Body of pancreas (tissue), 4 donors: ENCODE measurements at regions not wholly inside any gene's neighbourhood (a gene's known extent, or its start where the extent isn't known, plus 50 kb on each side); places are given as distances from the start of the nearest gene placed in this dataset.

Experiments
- ATAC-seq: fragments of 150-250 bp; one replicate; pipeline ENCODE4 v1.9.1; 2016
- DNase-seq, 4 donors: peaks; one replicate each; pipeline ENCODE4 v3.0.0-alpha.2; 2019
- H3K27ac ChIP-seq, 4 donors: fragments of 200-600 bp; sonication (generic); 1 replicate in 3 of 4; 2 replicates in 1 of 4; pipeline versions ENCODE4 v1.5.1 to v1.6.1; 2016 to 2019; ENCODE audit warnings: mild to moderate bottlenecking in 1 of 4, mixed read lengths in 1 of 4, moderate library complexity in 1 of 4
- H3K27me3 ChIP-seq, 2 donors: fragments of 200-600 bp; sonication (generic); one replicate each; pipeline ENCODE4 v1.6.0; 2016; ENCODE audit warnings: mild to moderate bottlenecking in 1 of 2
- H3K36me3 ChIP-seq, 2 donors: fragments of 200-600 bp; sonication (generic); replicated peaks in 1 of 2; 2 replicates each; pipeline ENCODE4 v1.5.1; 2016; ENCODE audit warnings: low read depth in 2 of 2; ENCODE audit not compliant: insufficient read depth in 1 of 2
- H3K4me1 ChIP-seq: fragments of 200-600 bp; sonication (generic); one replicate; pipeline ENCODE4 v1.6.0; 2016
- H3K4me3 ChIP-seq, 2 donors: fragments of 200-600 bp; sonication (generic); 1 replicate in 1 of 2; 2 replicates in 1 of 2; pipeline ENCODE4 v1.5.1; 2016 to 2019
- H3K9me3 ChIP-seq, 3 donors: fragments of 200-600 bp; sonication (generic); 1 replicate in 2 of 3; 2 replicates in 1 of 3; pipeline ENCODE4 v1.5.1; 2016
- CTCF ChIP-seq, 7 experiments: fragments of 450-650 bp in 4 of 7; fragments of 200-600 bp in 3 of 7; sonication (generic) in 3 of 7; IDR thresholded peaks; one replicate each; pipeline ENCODE4 v1.5.1; 2016 to 2019; ENCODE audit warnings: antibody characterized with exemption in 7 of 7
- POLR2A ChIP-seq, 3 donors: fragments of 450-650 bp; IDR thresholded peaks; one replicate each; pipeline ENCODE4 v1.6.1; 2016; ENCODE audit warnings: antibody characterized with exemption in 3 of 3, mild to moderate bottlenecking in 2 of 3
- WGBS, 2 donors: methylation state at CpG; one replicate each; pipeline ENCODE4 v1.1.5; 2017; 5-methylcytosine and 5-hydroxymethylcytosine counted together
- intact Hi-C: fragments of 100-400 bp; cut with DNase I; formaldehyde crosslinking; loops from one replicate; pipeline ENCODE4 v1.15.1; 2023

- ATAC-seq: no peak
Observed at GRCh38 chr5:101163088-101163487, 260.0 kb upstream of the ST8SIA4 start.

GRCh38 chr5:101160002-101160401 is 256.9 kb upstream of the ST8SIA4 start:
- WGBS, 2 donors: 15 to 30% methylated on average over 1 of the region's 1 CpG
- Histone ChIP-seq H3K9me3 (peaks cover 0 to 5% (median 0%) of the 10 kb centered on the region in 3 donors), H3K4me1 (no peaks in the 10 kb centered on the region), H3K4me3 (no peak overlapping the region), H3K36me3 (no peaks in the 10 kb centered on the region), H3K27ac (no peak overlapping the region), H3K27me3 (no peaks in the 10 kb centered on the region)
- ATAC-seq (no peak), DNase-seq (no peak)
- no peak for TF ChIP-seq POLR2A (IDR thresholded peaks at IDR 0.05)
- TF ChIP-seq CTCF (IDR thresholded peaks at IDR 0.05): no peak
- intact Hi-C loops: no loop called here

More at GRCh38 chr5:101163088-101163487, 260.0 kb upstream of the ST8SIA4 start:
- H3K4me1 ChIP-seq: no peaks in the 10 kb centered on the region
- TF ChIP-seq POLR2A (IDR thresholded peaks at IDR 0.05) (no peak), CTCF (IDR thresholded peaks at IDR 0.05) (no peak)
- H3K4me3 ChIP-seq: no peak overlapping the region
- 42 to 63% methylated on average over 4 of the region's 4 CpGs for WGBS, 2 donors
- intact Hi-C loops: no loop called here
- no peaks in the 10 kb centered on the region for H3K27me3 ChIP-seq
- no peak overlapping the region for H3K27ac ChIP-seq
- H3K9me3 ChIP-seq: peaks cover 0 to 5% (median 0%) of the 10 kb centered on the region in 3 donors
- DNase-seq: no peak
- H3K36me3 ChIP-seq: no peaks in the 10 kb centered on the region

- 78 to 93% methylated on average over 2 of the region's 2 CpGs for WGBS, 2 donors
- H3K4me1 ChIP-seq: no peaks in the 10 kb centered on the region
- intact Hi-C loops: no loop called here
- DNase-seq (no peak), ATAC-seq (no peak)
- H3K27me3 ChIP-seq: no peaks in the 10 kb centered on the region
- H3K4me3 ChIP-seq: no peak overlapping the region
- TF ChIP-seq CTCF (IDR thresholded peaks at IDR 0.05) (no peak), POLR2A (IDR thresholded peaks at IDR 0.05) (no peak)
- H3K36me3 ChIP-seq: no peaks in the 10 kb centered on the region
- H3K9me3 ChIP-seq: peaks cover 0 to 5% (median 0%) of the 10 kb centered on the region in 3 donors
- H3K27ac ChIP-seq: no peak overlapping the region
Observed at GRCh38 chr5:101159006-101159405, 255.9 kb upstream of the ST8SIA4 start.

- no peak overlapping the region for H3K4me3 ChIP-seq
- no peak for DNase-seq
- WGBS, 2 donors: 69 to 71% methylated on average over 1 of the region's 1 CpG
- no peak for ATAC-seq
- no peaks in the 10 kb centered on the region for H3K4me1 ChIP-seq
- H3K36me3 ChIP-seq: no peaks in the 10 kb centered on the region
- TF ChIP-seq POLR2A (IDR thresholded peaks at IDR 0.05) (no peak), CTCF (IDR thresholded peaks at IDR 0.05) (no peak)
- no peaks in the 10 kb centered on the region for H3K27me3 ChIP-seq
- no peak overlapping the region for H3K27ac ChIP-seq
- no peaks in the 10 kb centered on the region for H3K9me3 ChIP-seq
- intact Hi-C loops: no loop called here
Observed at GRCh38 chr5:101153526-101153925, 250.4 kb upstream of the ST8SIA4 start.

GRCh38 chr5:101143526-101143925 is 240.4 kb upstream of the ST8SIA4 start:
- no peak overlapping the region for H3K4me3 ChIP-seq
- TF ChIP-seq POLR2A (IDR thresholded peaks at IDR 0.05): no peak
- TF ChIP-seq CTCF (IDR thresholded peaks at IDR 0.05): no peak
- no peaks in the 10 kb centered on the region for H3K27me3 ChIP-seq
- intact Hi-C loops: no loop called here
- no peaks in the 10 kb centered on the region for H3K36me3 ChIP-seq
- no peak overlapping the region for H3K27ac ChIP-seq
- ATAC-seq: no peak
- DNase-seq: no peak
- no peaks in the 10 kb centered on the region for H3K4me1 ChIP-seq
- no peaks in the 10 kb centered on the region for H3K9me3 ChIP-seq
